ENCODE measurements at regions not wholly inside any gene's neighbourhood (a gene's known extent, or its start where the extent isn't known, plus 50 kb on each side); places are given as distances from the start of the nearest gene placed in this dataset.

DNA sequence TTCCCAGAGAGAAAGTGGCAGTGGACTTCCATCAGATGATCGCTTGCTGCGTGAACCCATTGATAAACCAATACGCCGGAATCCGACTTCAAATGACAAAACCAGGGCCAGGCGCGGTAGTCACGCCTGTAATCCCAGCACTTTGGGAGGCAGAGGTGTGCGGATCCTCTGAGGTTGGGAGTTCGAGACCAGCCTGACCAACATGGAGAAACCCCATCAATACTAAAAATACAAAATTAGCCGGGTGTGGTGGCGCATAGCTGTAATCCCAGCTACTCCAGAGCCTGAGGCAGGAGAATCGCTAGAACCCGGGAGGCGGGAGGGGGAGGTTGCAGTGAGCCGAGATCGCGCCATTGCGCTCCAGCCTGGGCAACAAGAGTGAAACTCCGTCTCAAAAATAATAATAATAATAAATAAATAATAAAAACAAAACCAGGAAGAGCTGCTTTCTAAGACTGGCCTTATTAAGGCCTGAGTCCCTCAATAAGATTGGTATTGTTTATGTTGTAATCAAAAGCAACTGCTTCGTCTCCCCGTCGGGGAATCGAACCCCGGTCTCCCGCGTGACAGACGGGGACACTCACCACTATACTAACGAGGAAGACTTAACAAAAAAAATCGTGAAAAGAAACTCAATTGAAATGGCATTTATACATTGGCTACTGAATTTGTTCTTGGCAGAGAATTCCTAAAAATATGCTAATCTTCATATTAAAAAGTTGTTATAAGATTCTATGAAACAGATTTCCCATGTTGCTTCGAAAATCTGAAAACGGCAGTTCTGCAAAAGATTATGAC is 110.2 kb upstream of the ZNF184 start:
- H3K36me3 ChIP-seq (ENCODE audit: insufficient read depth, low read length): no peaks in the 10 kb centered on the region

DNA sequence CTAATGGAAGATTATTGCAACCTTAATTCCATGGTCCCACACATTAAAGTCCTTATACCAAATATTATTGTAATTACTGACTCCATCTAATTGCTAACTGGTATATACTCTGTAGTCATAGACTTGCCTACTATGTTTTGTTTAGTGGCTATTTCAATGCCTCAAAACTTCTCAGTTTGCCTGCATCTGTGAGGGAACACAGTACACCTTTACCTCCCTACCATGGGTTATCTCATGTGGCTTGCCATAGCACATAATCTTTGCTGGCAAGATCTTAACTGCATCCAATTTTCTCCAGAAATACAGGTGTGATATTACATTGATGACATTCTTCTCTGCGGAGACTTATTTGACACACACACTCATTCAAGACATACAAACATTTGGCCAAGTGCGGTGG is 107.1 kb upstream of the ZNF184 start:
- DNase-seq (ENCODE audit: insufficient read length, low spot score, missing footprints): no peak
- no peaks in the 10 kb centered on the region for H3K27me3 ChIP-seq (ENCODE audit: insufficient read depth, low read length)
- H3K4me3 ChIP-seq (ENCODE audit: insufficient read depth, low read length): no peak overlapping the region
- H3K36me3 ChIP-seq (ENCODE audit: insufficient read depth, low read length): no peaks in the 10 kb centered on the region
- no peaks in the 10 kb centered on the region for H3K9me3 ChIP-seq (ENCODE audit: low read depth, low read length)
- H2AFZ ChIP-seq (ENCODE audit: low read length): no peak overlapping the region
- TF ChIP-seq, protein P1, sequence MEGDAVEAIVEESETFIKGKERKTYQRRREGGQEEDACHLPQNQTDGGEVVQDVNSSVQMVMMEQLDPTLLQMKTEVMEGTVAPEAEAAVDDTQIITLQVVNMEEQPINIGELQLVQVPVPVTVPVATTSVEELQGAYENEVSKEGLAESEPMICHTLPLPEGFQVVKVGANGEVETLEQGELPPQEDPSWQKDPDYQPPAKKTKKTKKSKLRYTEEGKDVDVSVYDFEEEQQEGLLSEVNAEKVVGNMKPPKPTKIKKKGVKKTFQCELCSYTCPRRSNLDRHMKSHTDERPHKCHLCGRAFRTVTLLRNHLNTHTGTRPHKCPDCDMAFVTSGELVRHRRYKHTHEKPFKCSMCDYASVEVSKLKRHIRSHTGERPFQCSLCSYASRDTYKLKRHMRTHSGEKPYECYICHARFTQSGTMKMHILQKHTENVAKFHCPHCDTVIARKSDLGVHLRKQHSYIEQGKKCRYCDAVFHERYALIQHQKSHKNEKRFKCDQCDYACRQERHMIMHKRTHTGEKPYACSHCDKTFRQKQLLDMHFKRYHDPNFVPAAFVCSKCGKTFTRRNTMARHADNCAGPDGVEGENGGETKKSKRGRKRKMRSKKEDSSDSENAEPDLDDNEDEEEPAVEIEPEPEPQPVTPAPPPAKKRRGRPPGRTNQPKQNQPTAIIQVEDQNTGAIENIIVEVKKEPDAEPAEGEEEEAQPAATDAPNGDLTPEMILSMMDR (IDR thresholded peaks at IDR 0.05; ENCODE audit: extremely low read depth, low read depth, low read length): no peak
- no peak overlapping the region for H3K27ac ChIP-seq (ENCODE audit: low read depth, low read length)
- no peaks in the 10 kb centered on the region for H3K4me1 ChIP-seq (ENCODE audit: insufficient read depth, low read length)
- H4K20me1 ChIP-seq (ENCODE audit: insufficient read depth, low read length): no peaks in the 10 kb centered on the region
- no peaks in the 10 kb centered on the region for H3K79me2 ChIP-seq (ENCODE audit: insufficient read depth, low read length)
- no peak overlapping the region for H3K4me2 ChIP-seq (ENCODE audit: insufficient read depth, low read length)

More for the DNA sequence above, 110.2 kb upstream of the ZNF184 start:
- peaks cover 6% of the 10 kb centered on the region for H3K27me3 ChIP-seq (ENCODE audit: insufficient read depth, low read length)
- no peak overlapping the region for H2AFZ ChIP-seq (ENCODE audit: low read length)
- TF ChIP-seq, protein P1 (IDR thresholded peaks at IDR 0.05; ENCODE audit: extremely low read depth, low read depth, low read length): no peak
- no peaks in the 10 kb centered on the region for H3K4me1 ChIP-seq (ENCODE audit: insufficient read depth, low read length)
- no peak overlapping the region for H3K27ac ChIP-seq (ENCODE audit: low read depth, low read length)
- H4K20me1 ChIP-seq (ENCODE audit: insufficient read depth, low read length): no peaks in the 10 kb centered on the region
- H3K4me2 ChIP-seq (ENCODE audit: insufficient read depth, low read length): peak overlapping the region; percentile 5
- H3K9me3 ChIP-seq (ENCODE audit: low read depth, low read length): no peaks in the 10 kb centered on the region
- DNase-seq (ENCODE audit: insufficient read length, low spot score, missing footprints): peak; percentile 90
- H3K79me2 ChIP-seq (ENCODE audit: insufficient read depth, low read length): no peaks in the 10 kb centered on the region
- no peak overlapping the region for H3K4me3 ChIP-seq (ENCODE audit: insufficient read depth, low read length)

DNA sequence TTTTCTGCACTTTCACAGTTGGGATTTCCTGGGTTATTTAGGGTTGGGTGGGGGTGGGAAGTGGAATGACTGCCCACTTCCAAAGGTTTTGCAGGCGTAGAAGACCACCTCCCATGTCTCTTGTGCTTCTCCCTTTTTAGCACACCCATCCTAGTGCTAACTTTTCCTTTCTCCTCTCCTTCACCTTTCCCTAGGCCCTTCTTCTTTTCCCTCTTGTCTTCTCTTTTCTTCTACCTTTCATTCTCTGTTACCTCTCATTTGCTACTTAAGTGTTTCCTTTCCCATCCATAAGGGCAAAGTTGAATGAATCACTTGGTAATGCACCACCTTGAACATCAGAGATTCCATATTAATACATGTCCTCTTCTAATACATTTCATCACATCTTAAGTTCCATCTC is 105.0 kb upstream of the ZNF184 start:
- no peak overlapping the region for H3K4me2 ChIP-seq (ENCODE audit: insufficient read depth, low read length)
- H2AFZ ChIP-seq (ENCODE audit: low read length): no peak overlapping the region
- H3K36me3 ChIP-seq (ENCODE audit: insufficient read depth, low read length): no peaks in the 10 kb centered on the region
- TF ChIP-seq, protein P1 (IDR thresholded peaks at IDR 0.05; ENCODE audit: extremely low read depth, low read depth, low read length): no peak
- H3K27me3 ChIP-seq (ENCODE audit: insufficient read depth, low read length): no peaks in the 10 kb centered on the region
- H3K79me2 ChIP-seq (ENCODE audit: insufficient read depth, low read length): no peaks in the 10 kb centered on the region
- no peaks in the 10 kb centered on the region for H3K9me3 ChIP-seq (ENCODE audit: low read depth, low read length)
- H4K20me1 ChIP-seq (ENCODE audit: insufficient read depth, low read length): no peaks in the 10 kb centered on the region
- no peaks in the 10 kb centered on the region for H3K4me1 ChIP-seq (ENCODE audit: insufficient read depth, low read length)
- no peak for DNase-seq (ENCODE audit: insufficient read length, low spot score, missing footprints)
- no peak overlapping the region for H3K4me3 ChIP-seq (ENCODE audit: insufficient read depth, low read length)
- H3K27ac ChIP-seq (ENCODE audit: low read depth, low read length): no peak overlapping the region

DNA sequence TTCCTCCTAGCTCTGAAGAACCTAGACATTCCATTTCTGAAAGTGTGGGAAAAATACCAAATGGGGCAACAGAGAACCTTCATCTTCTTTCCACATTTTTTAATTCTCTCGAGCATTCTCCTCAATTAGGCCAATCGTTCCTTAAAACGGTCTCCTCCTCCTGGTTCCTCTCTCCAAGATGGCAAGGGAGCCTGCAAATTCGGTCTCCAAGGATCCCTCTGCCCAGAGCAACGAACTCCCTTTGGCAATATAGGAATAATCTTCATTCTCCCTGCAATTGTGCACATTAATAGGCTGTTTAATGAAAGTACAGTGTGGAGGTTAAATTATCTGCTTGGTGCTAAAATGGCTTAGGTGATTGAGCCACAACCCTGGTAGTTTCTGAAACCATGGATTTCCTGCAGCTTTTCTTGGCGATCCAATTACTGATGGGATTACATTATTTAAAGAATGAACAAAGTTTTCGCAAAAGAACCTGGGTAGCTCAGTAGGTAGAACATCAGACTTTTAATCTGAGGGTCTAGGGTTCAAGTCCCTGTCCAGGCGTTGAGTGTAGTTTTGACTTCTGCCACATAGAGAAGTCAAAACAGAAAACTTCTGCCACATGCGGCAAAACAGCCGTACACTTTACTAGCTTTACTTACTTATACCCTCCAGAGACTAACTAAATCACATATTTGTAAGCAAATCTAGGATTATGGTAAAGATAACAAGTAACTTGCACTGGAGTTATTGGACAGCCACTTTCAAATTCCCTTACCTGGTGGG is 102.9 kb upstream of the ZNF184 start:
- no peak overlapping the region for H3K27ac ChIP-seq (ENCODE audit: low read depth, low read length)
- no peaks in the 10 kb centered on the region for H3K9me3 ChIP-seq (ENCODE audit: low read depth, low read length)
- H3K79me2 ChIP-seq (ENCODE audit: insufficient read depth, low read length): no peaks in the 10 kb centered on the region
- no peaks in the 10 kb centered on the region for H3K36me3 ChIP-seq (ENCODE audit: insufficient read depth, low read length)
- TF ChIP-seq, protein P1 (IDR thresholded peaks at IDR 0.05; ENCODE audit: extremely low read depth, low read depth, low read length): no peak
- H3K4me3 ChIP-seq (ENCODE audit: insufficient read depth, low read length): no peak overlapping the region
- no peak overlapping the region for H3K4me2 ChIP-seq (ENCODE audit: insufficient read depth, low read length)
- no peaks in the 10 kb centered on the region for H3K27me3 ChIP-seq (ENCODE audit: insufficient read depth, low read length)
- H3K4me1 ChIP-seq (ENCODE audit: insufficient read depth, low read length): no peaks in the 10 kb centered on the region
- H4K20me1 ChIP-seq (ENCODE audit: insufficient read depth, low read length): no peaks in the 10 kb centered on the region
- H2AFZ ChIP-seq (ENCODE audit: low read length): no peak overlapping the region
- DNase-seq (ENCODE audit: insufficient read length, low spot score, missing footprints): no peak

Data from osteoblast (primary cell).